ENCODE measurements at regions not wholly inside any gene's neighbourhood (a gene's known extent, or its start where the extent isn't known, plus 50 kb on each side); places are given as distances from the start of the nearest gene placed in this dataset.
A peak's percentile ranks its signal among the peaks of the same experiment; 100 is the strongest.

DNA sequence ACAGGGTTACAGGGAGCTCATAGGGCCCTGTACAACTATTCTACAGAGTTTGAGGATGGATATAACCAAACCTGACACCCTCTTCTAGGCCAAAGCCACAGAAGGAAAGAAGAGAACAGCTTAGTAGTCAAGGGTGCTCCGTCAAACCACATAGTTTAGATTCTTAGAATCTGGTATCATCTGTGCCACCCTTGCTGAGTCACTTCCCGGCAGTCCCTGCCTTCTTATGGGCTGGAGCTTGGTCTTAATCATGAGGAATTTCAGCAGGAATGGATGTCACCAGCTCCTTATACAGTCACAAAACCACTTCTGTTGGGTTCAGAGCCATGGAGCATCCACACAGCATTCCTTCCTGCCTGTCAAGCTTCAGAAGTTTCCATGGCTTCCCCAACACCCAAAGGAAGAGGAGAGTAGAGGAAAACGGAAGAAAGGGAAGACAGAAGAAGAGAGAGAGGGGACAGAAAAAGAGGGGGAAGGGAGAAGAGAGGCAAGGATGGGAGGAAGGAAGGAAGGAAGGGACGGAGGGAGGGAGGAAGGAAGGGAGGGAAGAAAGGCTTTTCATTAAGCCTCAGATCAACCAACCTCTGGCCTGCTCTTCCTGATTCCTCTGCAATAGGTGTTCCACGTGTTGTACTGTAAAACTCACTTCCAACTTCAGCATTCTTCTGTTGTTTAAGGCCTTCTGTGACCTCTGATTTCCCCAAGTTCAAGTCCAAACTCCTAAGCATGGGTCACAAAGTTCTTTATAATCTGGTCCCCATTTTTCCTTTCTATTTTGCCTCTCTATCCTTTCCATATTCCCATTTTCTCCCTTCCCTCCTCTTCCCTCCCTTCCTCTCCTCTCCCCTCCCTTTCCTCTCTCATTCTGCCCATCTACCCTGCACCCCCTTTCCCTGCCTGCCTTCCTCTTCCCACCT is 246.1 kb upstream of the TNP1 start:
- Mint-ChIP-seq H3K9me3 (no peaks in the 10 kb centered on the region), H3K36me3 (ENCODE audit: low read depth) (peaks cover 1% of the 10 kb centered on the region), H3K4me3 (no peak overlapping the region), H3K27ac (peak overlapping the region; percentile 64), H3K27me3 (ENCODE audit: low read depth) (peaks cover 12% of the 10 kb centered on the region), H3K4me1 (ENCODE audit: low read depth) (peaks cover 16% of the 10 kb centered on the region)

- Mint-ChIP-seq H3K4me3 (no peak overlapping the region), H3K4me1 (ENCODE audit: low read depth) (peaks cover 16% of the 10 kb centered on the region), H3K27me3 (ENCODE audit: low read depth) (no peaks in the 10 kb centered on the region), H3K36me3 (ENCODE audit: low read depth) (peaks cover 1% of the 10 kb centered on the region), H3K27ac (no peak overlapping the region), H3K9me3 (no peaks in the 10 kb centered on the region)
These were observed 244.1 kb upstream of the TNP1 start for GRCh38 chr2:217103752-217104545.

DNA sequence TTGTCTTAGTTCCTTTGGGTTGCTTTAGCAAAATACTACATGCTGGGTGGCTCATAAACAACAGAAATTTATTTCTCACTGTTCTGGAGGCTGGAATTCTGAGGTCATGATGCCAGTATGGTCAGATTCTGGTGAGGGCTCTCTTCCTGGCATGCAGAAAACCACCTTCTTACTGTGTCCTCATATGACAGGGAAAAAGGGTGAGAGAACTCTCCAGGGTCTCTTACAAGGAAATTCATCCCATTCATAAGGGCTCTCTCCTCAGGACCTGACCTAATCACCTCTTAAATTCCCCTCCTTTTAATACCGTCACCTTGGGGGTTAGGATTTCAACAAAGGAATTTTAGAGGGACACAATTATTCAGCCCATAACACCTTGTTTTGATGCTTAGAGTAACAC is 243.1 kb upstream of the TNP1 start:
- Mint-ChIP-seq H3K9me3 (no peaks in the 10 kb centered on the region), H3K27me3 (ENCODE audit: low read depth) (no peaks in the 10 kb centered on the region), H3K4me1 (ENCODE audit: low read depth) (peaks cover 16% of the 10 kb centered on the region), H3K4me3 (no peak overlapping the region), H3K36me3 (ENCODE audit: low read depth) (peaks cover 1% of the 10 kb centered on the region), H3K27ac (no peak overlapping the region)

DNA sequence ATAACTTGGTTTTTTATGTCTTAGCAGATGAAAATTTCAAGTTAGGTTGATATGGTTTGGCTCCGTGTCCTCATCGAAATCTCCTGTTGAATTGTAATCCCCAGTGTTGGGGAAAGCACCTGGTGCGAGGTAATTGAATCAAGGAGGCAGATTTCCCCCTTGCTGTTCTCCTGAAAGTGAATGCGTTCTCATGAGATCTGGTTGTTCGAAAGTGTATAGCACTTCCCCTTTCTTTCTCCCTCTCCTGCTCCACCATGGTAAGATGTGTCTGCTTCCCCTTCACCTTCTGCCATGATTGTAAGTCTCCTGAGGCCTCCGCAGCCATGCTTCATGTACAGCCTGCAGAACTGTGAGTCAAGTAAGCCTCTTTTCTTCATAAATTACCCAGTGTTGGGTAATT is 242.1 kb upstream of the TNP1 start:
- Mint-ChIP-seq H3K27me3 (ENCODE audit: low read depth) (no peaks in the 10 kb centered on the region), H3K4me3 (no peak overlapping the region), H3K36me3 (ENCODE audit: low read depth) (peaks cover 1% of the 10 kb centered on the region), H3K4me1 (ENCODE audit: low read depth) (peaks cover 16% of the 10 kb centered on the region), H3K9me3 (no peaks in the 10 kb centered on the region), H3K27ac (no peak overlapping the region)

- Mint-ChIP-seq H3K36me3 (ENCODE audit: low read depth) (no peaks in the 10 kb centered on the region), H3K4me3 (no peak overlapping the region), H3K9me3 (no peaks in the 10 kb centered on the region), H3K27me3 (ENCODE audit: low read depth) (peaks cover 8% of the 10 kb centered on the region), H3K27ac (no peak overlapping the region), H3K4me1 (ENCODE audit: low read depth) (peaks cover 10% of the 10 kb centered on the region)
These were observed 239.7 kb upstream of the TNP1 start for GRCh38 chr2:217099561-217099960.

- Mint-ChIP-seq H3K27me3 (ENCODE audit: low read depth) (peaks cover 8% of the 10 kb centered on the region), H3K4me1 (ENCODE audit: low read depth) (peaks cover 10% of the 10 kb centered on the region), H3K9me3 (no peaks in the 10 kb centered on the region), H3K36me3 (ENCODE audit: low read depth) (no peaks in the 10 kb centered on the region), H3K27ac (no peak overlapping the region), H3K4me3 (no peak overlapping the region)
These were observed 238.6 kb upstream of the TNP1 start for GRCh38 chr2:217098435-217098834.

DNA sequence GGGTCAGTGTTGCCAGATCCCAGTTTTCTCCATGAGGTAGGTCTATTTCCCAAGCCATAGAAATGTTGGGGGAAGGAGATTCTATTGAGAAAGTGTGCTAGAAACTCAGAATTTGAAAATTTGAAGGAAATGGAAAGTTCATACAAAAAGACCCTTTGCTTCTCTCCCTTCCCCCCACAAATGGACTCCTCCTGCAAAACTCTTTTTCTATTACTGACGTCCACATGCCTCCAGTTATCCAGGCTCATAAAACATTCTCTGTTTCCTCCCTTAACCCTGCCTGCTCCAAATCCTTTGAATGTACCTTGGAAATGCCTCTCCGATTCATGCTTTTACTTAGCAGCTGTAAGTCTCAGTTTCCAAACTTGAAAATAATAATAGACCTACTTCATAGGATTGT is 237.5 kb upstream of the TNP1 start:
- Mint-ChIP-seq H3K4me1 (ENCODE audit: low read depth) (peaks cover 10% of the 10 kb centered on the region), H3K4me3 (no peak overlapping the region), H3K27ac (no peak overlapping the region), H3K27me3 (ENCODE audit: low read depth) (peaks cover 8% of the 10 kb centered on the region), H3K36me3 (ENCODE audit: low read depth) (no peaks in the 10 kb centered on the region), H3K9me3 (no peaks in the 10 kb centered on the region)

DNA sequence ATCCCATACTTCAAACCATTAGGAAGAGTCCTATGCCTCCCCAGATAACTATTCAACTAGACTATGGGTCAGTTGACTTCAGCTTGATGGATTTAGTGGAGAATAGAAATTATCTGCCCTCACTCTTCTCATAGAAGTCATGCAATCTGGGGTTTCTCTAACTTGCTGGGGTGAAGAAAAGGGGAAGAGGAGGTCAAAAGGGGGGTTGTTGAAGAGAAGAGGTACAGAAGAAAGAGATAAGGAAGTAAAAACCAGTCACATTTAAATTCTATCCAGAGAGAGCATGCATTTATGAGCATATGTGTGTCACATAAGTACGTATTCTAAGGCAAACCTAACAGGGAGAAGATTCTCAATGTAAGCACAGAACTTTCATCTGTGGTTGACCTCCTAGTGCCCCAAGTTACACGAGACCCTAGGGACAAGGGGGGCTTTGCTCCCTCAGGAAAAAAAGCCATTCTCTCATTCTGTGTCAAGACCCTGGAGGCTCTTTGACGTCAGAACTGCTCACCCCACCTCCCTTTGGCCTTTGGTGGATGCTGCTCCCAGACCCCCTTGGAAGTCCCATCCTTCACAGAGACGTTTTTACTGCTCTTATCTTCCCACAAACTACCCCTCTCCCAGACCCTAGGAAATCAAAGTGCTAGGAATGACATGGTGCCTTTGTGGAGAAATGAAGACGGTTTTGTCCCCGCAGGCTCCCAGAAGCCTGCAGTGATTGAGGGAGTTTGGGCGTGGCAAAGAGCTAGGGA is 236.8 kb upstream of the TNP1 start:
- peaks cover 8% of the 10 kb centered on the region for H3K27me3 Mint-ChIP-seq (ENCODE audit: low read depth)
- H3K36me3 Mint-ChIP-seq (ENCODE audit: low read depth) = no peaks in the 10 kb centered on the region
- H3K9me3 Mint-ChIP-seq = no peaks in the 10 kb centered on the region
- no peak overlapping the region for H3K4me3 Mint-ChIP-seq
- H3K4me1 Mint-ChIP-seq (ENCODE audit: low read depth) = peaks cover 10% of the 10 kb centered on the region
- no peak overlapping the region for H3K27ac Mint-ChIP-seq

GRCh38 chr2:217095511-217096205 is 235.8 kb upstream of the TNP1 start:
- H3K27ac Mint-ChIP-seq = no peak overlapping the region
- peaks cover 12% of the 10 kb centered on the region for H3K27me3 Mint-ChIP-seq (ENCODE audit: low read depth)
- peaks cover 10% of the 10 kb centered on the region for H3K4me1 Mint-ChIP-seq (ENCODE audit: low read depth)
- H3K36me3 Mint-ChIP-seq (ENCODE audit: low read depth) = peaks cover 2% of the 10 kb centered on the region
- no peaks in the 10 kb centered on the region for H3K9me3 Mint-ChIP-seq
- H3K4me3 Mint-ChIP-seq = no peak overlapping the region

GRCh38 chr2:217092710-217093379 is 233.0 kb upstream of the TNP1 start:
- H3K27ac Mint-ChIP-seq = no peak overlapping the region

DNA sequence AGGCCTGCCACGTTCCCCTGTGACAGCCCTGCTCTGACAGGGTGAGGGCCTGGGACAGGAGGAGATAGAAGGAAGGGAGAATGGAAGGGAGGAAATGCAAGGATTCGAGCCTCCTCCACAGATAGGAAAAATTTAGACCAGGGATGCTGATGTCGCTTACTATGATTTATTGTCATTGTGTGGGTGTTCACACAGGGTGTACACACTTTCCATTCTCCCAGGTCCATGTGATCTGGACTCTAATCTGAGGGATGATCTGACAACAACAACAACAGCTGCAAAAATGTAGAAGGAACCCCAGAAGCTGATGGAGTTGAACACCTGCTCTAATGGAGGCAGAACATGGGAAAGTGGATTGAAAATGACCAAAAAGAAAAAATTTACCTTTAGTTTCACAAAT is 231.7 kb upstream of the TNP1 start:
- no peak overlapping the region for H3K4me3 Mint-ChIP-seq
- H3K4me1 Mint-ChIP-seq (ENCODE audit: low read depth) = peaks cover 29% of the 10 kb centered on the region

More at GRCh38 chr2:217092710-217093379, 233.0 kb upstream of the TNP1 start:
- peaks cover 2% of the 10 kb centered on the region for H3K36me3 Mint-ChIP-seq (ENCODE audit: low read depth)
- no peak overlapping the region for H3K4me3 Mint-ChIP-seq
- H3K27me3 Mint-ChIP-seq (ENCODE audit: low read depth) = peaks cover 12% of the 10 kb centered on the region
- H3K9me3 Mint-ChIP-seq = no peaks in the 10 kb centered on the region
- peaks cover 20% of the 10 kb centered on the region for H3K4me1 Mint-ChIP-seq (ENCODE audit: low read depth)

DNA sequence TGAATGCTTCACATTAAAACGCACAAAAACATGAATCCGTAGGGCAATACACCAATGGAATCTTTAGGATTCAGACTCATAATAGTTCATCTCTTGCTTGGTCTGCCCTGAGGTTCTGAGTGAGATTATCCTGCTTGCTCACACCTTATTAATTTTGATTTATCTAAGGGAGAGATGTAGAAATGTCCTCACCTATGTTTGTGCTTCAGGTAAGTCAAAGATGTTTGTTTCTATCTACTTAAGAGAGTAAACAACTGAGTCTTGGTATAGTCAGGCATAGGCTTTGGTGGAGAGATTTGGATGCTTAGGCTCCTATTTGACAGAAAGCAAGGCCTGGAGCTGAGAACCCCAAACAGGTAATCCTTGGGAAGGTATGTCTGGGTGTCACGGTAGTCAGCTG is 231.0 kb upstream of the TNP1 start:
- peaks cover 29% of the 10 kb centered on the region for H3K4me1 Mint-ChIP-seq (ENCODE audit: low read depth)
- H3K36me3 Mint-ChIP-seq (ENCODE audit: low read depth) = peaks cover 2% of the 10 kb centered on the region
- H3K9me3 Mint-ChIP-seq = no peaks in the 10 kb centered on the region
- no peak overlapping the region for H3K4me3 Mint-ChIP-seq
- H3K27ac Mint-ChIP-seq = no peak overlapping the region
- H3K27me3 Mint-ChIP-seq (ENCODE audit: low read depth) = peaks cover 5% of the 10 kb centered on the region

More for the DNA sequence above, 231.7 kb upstream of the TNP1 start:
- Mint-ChIP-seq H3K27me3 (ENCODE audit: low read depth) (peaks cover 11% of the 10 kb centered on the region), H3K9me3 (no peaks in the 10 kb centered on the region), H3K27ac (no peak overlapping the region), H3K36me3 (ENCODE audit: low read depth) (peaks cover 2% of the 10 kb centered on the region)

- peak overlapping the region; percentile 40 for H3K4me3 Mint-ChIP-seq
- peaks cover 2% of the 10 kb centered on the region for H3K36me3 Mint-ChIP-seq (ENCODE audit: low read depth)
- peaks cover 22% of the 10 kb centered on the region for H3K4me1 Mint-ChIP-seq (ENCODE audit: low read depth)
- H3K27ac Mint-ChIP-seq = peak overlapping the region; percentile 58
- no peaks in the 10 kb centered on the region for H3K9me3 Mint-ChIP-seq
- peaks cover 4% of the 10 kb centered on the region for H3K27me3 Mint-ChIP-seq (ENCODE audit: low read depth)
These were observed 230.2 kb upstream of the TNP1 start for GRCh38 chr2:217090024-217090473.

Data from T-helper 1 cell treated with Interleukin-12 subunit alpha and Interleukin-12 subunit beta and Interleukin-4 antibody, amounts not matched to agents 30 μg/mL and 1 μg/mL, for 36 hours (primary cell).